Amniotic epithelial cell (primary cell): ENCODE measurements at regions not wholly inside any gene's neighbourhood (a gene's known extent, or its start where the extent isn't known, plus 50 kb on each side); places are given as distances from the start of the nearest gene placed in this dataset.

Experiments
- DNase-seq: peaks from one replicate; pipeline ENCODE4 v3.0.0-alpha.2; 2010; ENCODE audit warnings: low read depth

DNA sequence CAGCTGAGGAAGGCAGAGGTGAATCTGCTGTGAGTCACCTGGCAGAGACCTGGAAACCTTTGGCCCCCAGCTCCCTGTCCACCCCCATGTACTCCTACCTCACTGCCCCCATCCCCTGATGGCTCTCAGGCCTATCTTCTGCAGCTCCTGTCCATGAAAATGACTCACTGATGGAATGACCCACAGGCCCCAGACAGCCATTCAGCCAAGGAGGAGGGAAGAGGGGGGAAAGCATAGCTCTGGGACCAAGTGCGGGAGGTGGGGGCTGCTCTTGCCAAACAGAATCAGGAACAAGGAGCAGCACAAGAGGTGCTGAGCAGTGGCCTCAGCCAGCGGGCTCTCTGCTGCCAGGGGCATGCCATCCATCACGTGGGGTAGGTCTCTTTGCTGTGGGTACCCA, 111.4 kb upstream of the C1QTNF9B start:
- peak; percentile 32 for DNase-seq

DNA sequence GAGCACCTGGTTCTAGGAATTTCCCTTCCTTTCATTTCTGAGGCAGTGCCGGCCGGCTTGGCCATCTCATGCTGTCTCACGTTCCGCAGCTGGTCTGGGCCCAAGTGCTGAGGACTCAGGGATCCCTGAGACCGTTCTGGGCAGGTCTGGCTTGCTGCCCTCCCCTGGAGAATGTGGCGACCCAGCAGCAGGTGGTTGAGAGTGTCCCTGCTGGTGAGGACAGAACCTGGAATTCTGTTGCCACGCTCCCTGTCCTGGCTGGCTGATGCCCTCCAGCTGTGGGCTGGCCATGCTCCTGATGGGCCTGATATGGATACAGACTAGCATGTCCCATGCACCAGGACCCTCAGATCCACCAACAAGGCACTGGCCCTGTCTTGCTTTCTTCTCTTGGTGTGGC, 114.0 kb upstream of the C1QTNF9B start:
- no peak for DNase-seq

GRCh38 chr13:24012648-24013047, 115.3 kb upstream of the C1QTNF9B start:
- DNase-seq: no peak

DNA sequence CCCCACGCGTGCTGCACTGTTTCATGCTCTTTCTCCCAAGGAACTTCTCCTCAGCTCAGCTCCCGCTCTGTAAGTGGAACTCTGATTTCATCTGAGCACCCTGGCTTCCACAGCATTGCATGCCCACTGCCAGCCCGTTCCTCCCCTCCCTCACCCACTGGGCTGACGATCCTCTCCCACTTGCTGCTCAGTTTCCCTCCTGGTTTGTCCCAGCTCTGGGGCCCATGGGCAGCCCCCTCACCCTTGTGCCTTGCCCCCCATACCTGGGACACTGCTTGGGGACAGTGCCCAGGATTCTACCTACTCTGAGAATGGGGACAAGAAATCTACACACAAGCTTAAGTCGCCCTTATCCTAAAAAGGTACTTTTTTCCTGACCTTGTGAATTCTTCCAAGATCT, 115.9 kb upstream of the C1QTNF9B start:
- DNase-seq: no peak

GRCh38 chr13:24016046-24016445, 118.7 kb upstream of the C1QTNF9B start:
- no peak for DNase-seq

DNA sequence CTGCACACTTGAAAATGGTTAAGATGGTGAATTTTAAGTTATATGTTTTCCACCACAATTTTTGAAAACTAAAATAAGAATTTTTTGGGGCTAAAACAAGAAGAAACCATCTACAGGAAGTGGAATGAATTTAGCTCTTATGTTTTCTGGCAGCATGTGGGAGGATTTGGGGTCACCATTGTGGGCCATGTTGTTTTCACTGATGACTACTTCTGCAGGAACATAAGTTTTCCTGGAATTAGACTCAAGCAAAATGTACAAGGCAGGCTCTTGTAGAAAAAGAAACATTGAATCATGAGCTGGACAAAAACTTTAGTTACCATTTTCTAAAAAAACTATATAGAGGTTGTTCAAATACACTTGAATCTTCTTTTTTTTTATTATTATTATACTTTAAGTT, 125.3 kb upstream of the C1QTNF9B start:
- peak; percentile 15 for DNase-seq

DNA sequence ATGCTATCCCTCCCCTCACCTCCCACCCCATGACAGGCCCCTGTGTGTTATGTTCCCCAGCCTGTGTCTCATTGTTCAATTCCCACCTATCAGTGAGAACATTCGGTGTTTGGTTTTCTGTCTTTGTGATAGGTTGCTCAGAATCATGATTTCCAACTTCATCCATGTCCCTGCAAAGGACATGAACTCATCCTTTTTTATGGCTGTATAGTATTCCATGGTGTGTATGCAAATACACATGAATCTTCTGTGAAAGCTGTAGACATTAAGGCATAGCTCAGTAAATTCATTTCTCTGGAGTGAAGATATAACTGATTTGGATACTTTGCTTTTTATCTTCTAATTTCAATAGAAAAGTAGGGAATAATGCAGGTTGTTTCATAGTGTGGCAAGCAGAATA, 125.8 kb upstream of the C1QTNF9B start:
- DNase-seq: no peak

- DNase-seq: no peak
Observed at GRCh38 chr13:24027494-24027893, 130.2 kb upstream of the C1QTNF9B start.

DNA sequence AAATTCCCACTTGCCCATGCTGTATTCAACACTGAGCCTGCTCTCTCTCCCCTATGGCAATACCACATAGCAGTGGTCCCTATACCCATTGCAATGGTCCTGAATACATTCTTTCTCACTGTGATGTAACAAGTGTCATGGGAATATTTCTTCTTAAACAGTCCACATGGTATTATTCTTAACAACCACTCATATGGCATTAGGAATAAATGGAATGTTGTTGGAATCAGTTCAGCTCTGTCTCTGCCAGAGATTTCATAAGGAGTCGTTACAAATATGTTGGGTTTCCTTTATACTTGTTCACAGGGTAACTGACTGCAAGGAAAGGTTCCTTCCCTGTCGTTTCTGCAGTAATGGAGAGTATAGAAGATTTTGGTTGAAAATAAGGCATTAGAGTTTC, 128.3 kb upstream of the SPATA13 start:
- peak; percentile 71 for DNase-seq

DNA sequence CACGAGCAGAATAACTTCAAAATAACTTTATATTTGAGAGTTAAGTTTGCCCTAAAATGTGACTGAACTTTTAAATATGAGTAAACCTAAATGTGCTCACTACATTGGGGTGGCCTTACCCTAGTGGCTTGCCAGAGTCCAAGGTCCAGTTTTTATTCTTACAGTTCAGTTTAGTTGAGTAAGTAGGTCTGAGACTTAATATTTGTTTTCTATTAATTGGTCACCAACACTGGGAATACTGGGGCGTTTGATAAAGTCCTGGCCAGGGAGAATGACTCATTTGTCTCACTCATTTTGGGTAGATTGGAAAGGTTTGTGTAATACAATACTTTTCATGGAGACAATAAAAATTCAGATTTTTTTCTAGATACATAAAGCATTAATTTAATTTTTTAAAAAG, 127.8 kb upstream of the SPATA13 start:
- DNase-seq: no peak

DNA sequence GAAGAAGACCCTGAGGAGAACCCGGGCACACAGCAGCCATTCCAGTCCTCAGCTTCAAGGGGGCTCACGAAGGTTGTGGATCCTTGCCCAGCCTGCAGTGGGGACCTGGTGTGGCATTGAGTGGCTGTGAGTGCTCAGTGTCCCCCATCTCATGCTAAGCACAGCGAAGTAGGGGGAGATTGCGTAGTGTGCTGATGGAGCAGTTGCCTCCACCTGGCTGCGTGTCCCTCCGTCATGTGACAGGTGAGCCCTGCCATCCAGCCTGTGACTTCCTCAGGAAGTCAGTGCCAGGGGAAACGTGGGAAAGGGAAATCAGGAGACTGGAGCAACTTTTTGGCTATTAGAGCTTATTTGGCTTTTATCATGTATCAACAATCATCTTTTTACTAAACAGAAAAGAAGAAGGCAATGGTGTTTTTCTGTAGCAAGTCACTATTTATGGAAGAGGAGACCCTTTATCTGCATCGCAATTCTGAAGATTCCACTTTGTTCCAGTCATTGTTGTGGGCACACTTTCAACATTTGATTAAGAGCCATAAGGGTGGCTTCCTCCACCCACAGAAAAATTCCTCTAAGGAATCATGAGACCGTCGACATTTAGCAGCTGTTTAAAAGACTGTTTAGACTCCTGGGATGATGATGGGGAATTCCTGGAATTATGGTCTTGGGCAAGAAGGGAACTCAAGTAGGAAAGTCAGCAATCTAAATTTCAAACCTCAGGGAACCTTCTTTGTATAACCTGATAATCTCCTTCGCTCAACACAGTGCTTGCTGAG, 126.8 kb upstream of the SPATA13 start:
- peak; percentile 81 for DNase-seq

- DNase-seq: no peak
Observed at GRCh38 chr13:24035411-24035810, 125.1 kb upstream of the SPATA13 start.

- peak; percentile 24 for DNase-seq
Observed at GRCh38 chr13:24036115-24036514, 124.4 kb upstream of the SPATA13 start.

DNA sequence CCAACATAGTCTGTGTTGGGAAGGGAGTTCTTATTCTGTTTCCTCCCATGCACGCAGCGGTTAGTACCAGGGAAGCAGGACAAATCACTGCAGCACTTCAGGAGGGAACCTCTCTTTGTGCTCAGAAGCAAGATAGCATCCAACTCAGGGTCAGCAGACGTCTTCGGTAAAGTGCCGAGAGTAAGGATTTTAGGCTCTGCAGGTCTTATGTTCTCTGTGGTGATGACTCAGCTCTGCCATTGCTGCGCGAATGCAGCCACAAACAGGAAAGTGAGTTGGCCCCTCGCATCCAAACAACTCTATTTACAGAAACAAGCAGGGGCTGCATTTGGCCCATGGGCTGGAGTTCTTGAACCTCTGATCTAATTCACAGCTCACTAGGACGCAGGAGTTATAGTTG, 122.1 kb upstream of the SPATA13 start:
- DNase-seq: peak; percentile 70

DNA sequence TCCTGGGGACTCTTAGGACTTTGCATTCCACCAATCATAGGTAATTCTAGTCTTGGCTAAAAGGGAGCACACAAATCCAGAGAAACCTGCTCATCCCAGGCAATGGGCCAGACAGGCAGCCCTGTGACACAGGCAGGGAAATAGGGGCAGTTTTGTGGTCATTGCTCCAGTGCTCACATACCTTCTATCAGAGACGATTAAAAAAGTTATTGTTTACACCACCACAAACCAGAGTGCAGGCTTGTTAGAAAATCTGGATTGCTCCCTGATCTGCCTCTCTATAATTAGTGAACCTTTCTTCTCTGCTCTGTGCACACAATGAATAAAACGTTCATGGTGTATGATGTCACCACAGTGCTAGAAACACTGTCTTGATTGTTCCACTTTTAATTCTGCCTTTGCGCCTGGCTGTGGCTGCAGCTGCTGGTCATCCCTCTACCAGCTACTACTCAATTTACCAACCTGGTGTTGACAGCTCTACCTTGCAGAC, 121.6 kb upstream of the SPATA13 start:
- DNase-seq: peak; percentile 7

DNA sequence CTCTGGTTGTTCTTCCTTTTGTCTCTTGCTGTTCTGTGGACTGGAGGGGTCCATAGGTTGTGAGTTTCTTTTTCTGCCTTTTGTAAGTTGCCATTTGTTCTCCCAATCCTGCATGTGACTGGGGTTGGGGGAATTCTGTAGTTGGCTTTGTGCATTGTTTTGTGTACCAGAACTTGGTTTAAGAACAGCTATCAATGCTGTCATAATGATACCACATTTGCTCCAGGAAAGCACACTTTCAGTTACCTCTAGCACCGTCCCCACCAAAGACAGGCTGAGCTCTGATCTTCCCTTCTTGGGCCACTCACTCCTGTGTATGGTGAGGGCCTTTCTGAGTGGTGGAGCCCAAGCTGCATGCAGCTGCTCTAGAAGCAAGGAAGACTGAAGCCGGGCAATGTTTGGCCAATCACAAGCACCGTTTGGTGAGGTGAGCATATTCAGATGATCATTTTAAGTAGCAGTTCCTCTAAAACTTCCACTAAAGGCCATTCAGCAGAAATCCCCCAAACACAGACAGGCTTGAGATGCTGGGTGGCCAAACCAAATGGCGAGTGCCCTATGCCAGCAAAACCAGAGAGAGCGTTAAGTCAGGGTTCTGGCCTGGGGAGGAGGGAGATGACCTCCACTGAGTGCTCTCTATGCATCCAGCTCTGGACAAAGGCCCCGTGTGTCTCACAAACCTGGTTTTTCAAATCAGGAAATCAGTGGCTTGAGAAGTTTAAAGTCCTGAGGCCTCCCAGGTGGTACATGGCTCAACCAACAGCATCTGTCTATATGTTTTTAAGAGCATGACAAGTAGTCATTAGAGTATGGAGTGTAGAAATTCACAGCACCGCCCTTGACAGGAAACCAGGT, 120.7 kb upstream of the SPATA13 start:
- DNase-seq: no peak

- DNase-seq: no peak
Observed at GRCh38 chr13:24040835-24041234, 119.7 kb upstream of the SPATA13 start.

DNA sequence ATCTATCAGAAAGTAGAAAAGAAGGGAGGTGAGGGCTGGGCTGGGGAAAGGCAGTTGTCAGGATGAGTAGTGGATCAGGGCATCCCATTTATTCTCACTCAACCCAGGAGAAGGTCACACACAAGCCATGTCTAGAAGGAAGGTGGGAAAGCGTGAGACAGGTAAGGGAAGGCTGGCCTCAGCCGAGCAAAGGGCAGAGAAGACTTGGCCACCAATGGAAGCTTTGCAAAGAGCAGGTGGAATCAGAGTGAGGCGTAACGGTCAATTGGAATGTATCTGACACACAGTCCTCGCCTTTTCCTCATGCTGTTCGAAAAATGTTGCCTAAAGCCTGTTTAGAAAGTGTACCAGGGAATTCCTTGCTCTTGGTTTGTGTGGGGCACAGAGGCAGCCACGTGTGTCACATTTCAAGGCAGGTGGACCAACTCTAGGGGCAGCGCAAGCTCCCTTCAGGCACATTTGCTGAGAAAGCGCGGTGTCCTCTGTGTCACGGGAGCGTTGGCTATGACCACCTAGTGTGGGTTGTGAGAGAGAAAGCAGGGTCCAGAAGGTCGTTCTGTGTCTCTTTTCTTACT, 118.8 kb upstream of the SPATA13 start:
- DNase-seq: no peak

GRCh38 chr13:24042710-24043440, 117.6 kb upstream of the SPATA13 start:
- DNase-seq: no peak

DNA sequence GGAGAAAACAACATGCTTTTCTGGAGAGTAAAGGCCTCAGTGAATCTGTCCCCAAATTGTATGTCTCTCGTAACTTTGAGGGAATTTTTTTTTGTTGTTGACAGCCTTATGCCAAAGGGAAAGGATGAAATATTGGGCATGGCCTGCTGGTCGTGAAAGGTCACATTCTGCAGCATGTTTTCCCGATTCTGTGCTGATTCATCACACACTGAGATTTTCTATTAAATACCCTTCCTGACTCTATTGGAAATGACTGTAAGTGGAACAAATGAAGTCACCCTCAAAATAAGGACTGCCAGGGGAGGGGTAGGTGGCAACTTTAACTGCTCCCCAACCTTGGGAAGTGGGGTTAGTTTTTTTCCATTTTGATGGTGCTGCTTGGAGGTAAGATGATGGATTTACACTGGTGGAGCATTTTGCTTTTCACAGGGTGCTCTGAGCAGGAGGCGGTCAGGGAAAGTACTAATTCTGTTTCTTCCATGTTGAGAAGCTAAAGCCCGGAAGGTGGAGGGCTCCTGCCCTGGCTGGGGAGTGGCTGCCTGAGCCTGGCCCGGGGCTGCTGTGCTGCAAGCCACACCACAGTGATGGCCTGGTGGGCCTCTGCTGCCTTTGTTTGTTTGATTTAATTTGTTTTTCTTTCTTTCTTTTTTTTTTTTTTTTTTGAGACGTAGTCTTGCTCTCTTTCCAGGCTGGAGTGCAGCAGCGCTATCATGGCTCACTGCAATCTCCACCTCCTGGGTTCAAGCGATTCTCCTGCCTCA, 116.8 kb upstream of the SPATA13 start:
- DNase-seq: no peak

GRCh38 chr13:24045597-24045996, 114.9 kb upstream of the SPATA13 start:
- no peak for DNase-seq
